D721Med (cell line): ENCODE measurements at regions not wholly inside any gene's neighbourhood (a gene's known extent, or its start where the extent isn't known, plus 50 kb on each side); places are given as distances from the start of the nearest gene placed in this dataset.

Experiments used
- DNase-seq: peaks from one replicate; pipeline ENCODE4 v3.0.0; 2011; ENCODE audit warnings: low spot score; ENCODE audit not compliant: insufficient read length
- FAIRE-seq: peaks from 2 replicates; lab custom pipeline; 2011; peaks lifted over from hg19 to GRCh38; lab: Jason Lieb, UNC
- TF ChIP-seq, protein P1 (sequence below): IDR thresholded peaks from 2 replicates; pipeline ENCODE4 v1.5.1; 2012; ENCODE audit warnings: mild to moderate bottlenecking, control low read depth; ENCODE audit not compliant: insufficient read depth; ENCODE audit errors: missing control alignments

GRCh38 chr14:26180221-26180620, 417.6 kb downstream of the NOVA1 start:
- FAIRE-seq (no peak), DNase-seq (no peak)
- TF ChIP-seq, protein P1, sequence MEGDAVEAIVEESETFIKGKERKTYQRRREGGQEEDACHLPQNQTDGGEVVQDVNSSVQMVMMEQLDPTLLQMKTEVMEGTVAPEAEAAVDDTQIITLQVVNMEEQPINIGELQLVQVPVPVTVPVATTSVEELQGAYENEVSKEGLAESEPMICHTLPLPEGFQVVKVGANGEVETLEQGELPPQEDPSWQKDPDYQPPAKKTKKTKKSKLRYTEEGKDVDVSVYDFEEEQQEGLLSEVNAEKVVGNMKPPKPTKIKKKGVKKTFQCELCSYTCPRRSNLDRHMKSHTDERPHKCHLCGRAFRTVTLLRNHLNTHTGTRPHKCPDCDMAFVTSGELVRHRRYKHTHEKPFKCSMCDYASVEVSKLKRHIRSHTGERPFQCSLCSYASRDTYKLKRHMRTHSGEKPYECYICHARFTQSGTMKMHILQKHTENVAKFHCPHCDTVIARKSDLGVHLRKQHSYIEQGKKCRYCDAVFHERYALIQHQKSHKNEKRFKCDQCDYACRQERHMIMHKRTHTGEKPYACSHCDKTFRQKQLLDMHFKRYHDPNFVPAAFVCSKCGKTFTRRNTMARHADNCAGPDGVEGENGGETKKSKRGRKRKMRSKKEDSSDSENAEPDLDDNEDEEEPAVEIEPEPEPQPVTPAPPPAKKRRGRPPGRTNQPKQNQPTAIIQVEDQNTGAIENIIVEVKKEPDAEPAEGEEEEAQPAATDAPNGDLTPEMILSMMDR: no peak

- DNase-seq: no peak
- FAIRE-seq: no peak
- TF ChIP-seq, protein P1: no peak
These were observed 422.2 kb downstream of the NOVA1 start for GRCh38 chr14:26175658-26176057.

DNA sequence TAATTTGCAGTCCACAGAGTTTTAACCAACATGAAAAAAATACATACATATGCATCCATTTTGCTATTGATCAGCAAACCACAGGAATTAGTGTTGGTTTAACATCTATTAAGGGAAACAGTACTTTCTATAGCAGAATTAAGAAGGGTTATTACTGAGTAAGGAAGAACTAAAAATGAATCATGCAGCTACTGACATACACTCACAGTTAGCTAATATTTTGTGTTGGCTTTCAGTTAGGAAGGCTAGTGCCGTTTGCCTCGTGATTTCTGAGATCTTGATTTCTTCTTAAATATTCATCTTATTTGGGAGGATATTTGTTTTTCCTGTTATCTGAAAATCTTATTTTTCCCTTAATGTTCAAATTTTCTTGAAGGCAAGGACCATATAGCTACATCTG, 423.4 kb downstream of the NOVA1 start:
- FAIRE-seq (no peak), DNase-seq (no peak)
- TF ChIP-seq, protein P1: no peak

DNA sequence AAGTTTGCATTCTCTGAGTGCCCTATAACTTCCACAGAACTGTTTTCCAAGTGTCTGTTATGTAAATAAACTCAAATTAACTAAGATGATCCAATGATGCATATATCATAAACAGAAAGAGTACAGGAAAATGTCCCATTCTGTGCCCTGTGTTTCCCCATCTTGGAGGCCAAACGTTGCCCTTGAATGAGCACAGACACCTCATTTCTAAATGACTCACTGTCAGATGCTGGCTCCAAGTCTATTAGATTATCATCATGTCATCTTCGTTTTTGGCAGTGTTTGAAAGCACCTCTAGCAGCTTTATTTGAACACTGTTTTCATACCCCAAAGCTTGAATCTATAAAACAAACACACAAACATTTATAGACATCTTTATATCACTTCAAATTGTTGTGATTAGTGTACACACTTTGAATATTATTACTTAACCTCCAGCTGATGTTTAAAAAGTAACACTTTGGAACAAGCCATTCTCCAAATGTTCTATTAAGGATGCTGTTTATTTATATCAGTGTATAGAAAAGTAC, 424.2 kb downstream of the NOVA1 start:
- TF ChIP-seq, protein P1: no peak
- DNase-seq (no peak), FAIRE-seq (no peak)

GRCh38 chr14:26172396-26172795, 425.4 kb downstream of the NOVA1 start:
- TF ChIP-seq, protein P1: no peak
- no peak for FAIRE-seq
- no peak for DNase-seq

DNA sequence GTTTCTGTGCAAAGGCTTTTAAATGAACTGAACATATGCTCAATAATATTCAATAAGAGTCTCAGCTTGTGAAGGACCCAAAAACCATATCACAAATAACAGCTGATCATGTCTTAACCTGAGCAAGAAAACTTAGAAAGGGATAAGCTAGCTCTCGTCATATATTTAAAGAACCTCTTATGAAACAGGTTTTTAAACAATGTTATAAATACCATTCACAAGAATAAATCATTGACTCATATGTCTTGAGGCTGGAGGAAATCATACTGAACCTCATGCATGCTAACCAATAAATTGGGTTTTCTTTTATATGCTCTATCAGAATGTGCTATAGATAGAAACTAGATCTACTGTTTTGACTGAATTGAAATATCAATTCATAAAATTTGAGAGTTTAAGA, 426.9 kb downstream of the NOVA1 start:
- FAIRE-seq: no peak
- DNase-seq: no peak
- TF ChIP-seq, protein P1: no peak

DNA sequence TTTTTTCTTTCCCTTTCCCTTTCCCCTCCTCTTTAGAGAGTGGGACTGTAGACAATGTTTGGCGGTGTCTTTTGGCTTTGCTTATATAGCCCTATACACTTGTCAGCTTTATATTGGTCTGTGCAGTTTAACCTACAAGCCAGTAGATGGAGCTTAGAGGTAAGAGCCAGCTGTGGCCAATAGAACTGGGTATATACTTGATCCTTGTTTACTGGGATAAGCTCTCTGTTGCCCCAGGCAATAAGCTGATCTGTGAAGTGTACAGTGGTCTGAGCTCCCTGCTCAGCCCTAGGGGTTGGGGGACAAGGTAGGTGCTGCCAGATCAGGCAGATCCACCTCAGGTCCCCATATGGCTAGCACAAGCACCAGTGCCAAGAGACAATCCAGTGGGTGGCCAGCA, 434.1 kb downstream of the NOVA1 start:
- no peak for DNase-seq
- peak; percentile 86 for FAIRE-seq
- TF ChIP-seq, protein P1: peak; percentile 55
